B cell (primary cell): ENCODE measurements at regions not wholly inside any gene's neighbourhood (a gene's known extent, or its start where the extent isn't known, plus 50 kb on each side); places are given as distances from the start of the nearest gene placed in this dataset.

Experiments
- EZH2 ChIP-seq: IDR thresholded peaks from 2 replicates; pipeline ENCODE4 v1.6.1; 2012; ENCODE audit warnings: borderline replicate concordance, low read depth, mild to moderate bottlenecking, moderate library complexity, low read length; ENCODE audit not compliant: insufficient read depth, poor library complexity, severe bottlenecking
- TF ChIP-seq, protein P1 (sequence below): fragments of 200-600 bp; IDR thresholded peaks from one replicate; pipeline ENCODE4 v1.8.0; 2022; ENCODE audit warnings: antibody characterized with exemption, mild to moderate bottlenecking

DNA sequence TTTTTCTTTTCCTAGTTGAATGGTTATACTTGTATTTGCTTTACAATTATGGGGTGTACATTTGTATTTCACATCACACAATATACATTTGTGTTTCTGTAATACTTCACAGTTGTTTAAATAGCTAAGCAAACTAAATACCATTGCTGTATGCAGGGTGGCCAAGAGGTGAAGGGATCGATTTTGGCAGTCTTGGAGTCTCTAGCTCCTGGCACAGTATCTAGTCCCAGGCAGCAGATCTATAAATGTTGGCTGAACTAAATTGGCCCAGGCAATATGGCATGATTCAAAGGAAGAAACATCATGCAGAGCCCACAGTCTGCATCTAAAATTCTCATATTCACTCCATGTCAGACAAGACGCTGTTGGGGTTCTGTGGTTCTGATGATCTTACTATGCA lies 110.1 kb upstream of the GPBP1 start:
- TF ChIP-seq, protein P1, sequence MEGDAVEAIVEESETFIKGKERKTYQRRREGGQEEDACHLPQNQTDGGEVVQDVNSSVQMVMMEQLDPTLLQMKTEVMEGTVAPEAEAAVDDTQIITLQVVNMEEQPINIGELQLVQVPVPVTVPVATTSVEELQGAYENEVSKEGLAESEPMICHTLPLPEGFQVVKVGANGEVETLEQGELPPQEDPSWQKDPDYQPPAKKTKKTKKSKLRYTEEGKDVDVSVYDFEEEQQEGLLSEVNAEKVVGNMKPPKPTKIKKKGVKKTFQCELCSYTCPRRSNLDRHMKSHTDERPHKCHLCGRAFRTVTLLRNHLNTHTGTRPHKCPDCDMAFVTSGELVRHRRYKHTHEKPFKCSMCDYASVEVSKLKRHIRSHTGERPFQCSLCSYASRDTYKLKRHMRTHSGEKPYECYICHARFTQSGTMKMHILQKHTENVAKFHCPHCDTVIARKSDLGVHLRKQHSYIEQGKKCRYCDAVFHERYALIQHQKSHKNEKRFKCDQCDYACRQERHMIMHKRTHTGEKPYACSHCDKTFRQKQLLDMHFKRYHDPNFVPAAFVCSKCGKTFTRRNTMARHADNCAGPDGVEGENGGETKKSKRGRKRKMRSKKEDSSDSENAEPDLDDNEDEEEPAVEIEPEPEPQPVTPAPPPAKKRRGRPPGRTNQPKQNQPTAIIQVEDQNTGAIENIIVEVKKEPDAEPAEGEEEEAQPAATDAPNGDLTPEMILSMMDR: no peak
- no peak for TF ChIP-seq EZH2
